HG03159 (cell line): ENCODE measurements at regions not wholly inside any gene's neighbourhood (a gene's known extent, or its start where the extent isn't known, plus 50 kb on each side); places are given as distances from the start of the nearest gene placed in this dataset.

Experiments used
- ATAC-seq: cut with Tn5 transposase; IDR thresholded peaks from one replicate; pipeline ENCODE4 v1.9.1; 2021; ENCODE audit warnings: mild to moderate bottlenecking, moderate library complexity; ENCODE audit not compliant: unreplicated experiment

DNA sequence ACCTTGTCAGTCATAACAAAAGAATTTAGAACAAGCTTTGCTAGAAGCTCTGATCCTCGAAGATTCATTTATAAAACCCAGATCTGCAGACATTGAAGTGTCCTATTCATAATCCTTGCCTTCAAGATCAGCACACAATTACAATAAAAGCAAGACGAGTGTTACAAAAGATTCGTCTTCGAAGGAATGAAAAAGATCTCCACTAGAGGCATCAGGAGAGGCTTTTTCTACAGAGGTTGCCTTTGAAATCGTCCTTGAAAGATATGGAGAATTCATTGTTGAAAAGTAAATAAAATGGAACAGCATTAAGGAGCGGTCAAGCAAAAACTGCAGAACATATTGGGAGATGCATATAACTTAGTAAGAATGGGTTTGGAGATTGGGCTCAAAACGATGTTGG is 146.4 kb downstream of the BMP4 start:
- ATAC-seq = no peak

DNA sequence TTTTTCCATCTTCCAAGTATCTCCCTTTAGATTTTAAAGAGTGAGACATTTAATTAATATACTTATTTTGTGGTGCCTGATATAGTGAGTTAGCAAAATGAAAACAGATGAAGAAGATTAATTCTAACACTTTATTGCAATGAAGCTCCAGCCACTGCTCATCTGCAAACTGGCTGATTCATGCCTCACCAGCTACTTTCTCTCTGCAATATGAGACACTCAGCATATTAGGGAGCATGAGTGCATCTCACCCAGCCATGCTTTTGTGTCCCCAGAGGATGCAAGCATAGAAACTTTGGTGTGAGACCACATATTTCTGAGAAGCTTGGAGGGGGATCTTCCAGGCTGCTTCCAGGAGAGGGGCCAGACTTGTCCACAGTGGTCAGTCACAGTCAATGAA is 148.6 kb downstream of the BMP4 start:
- ATAC-seq = no peak

DNA sequence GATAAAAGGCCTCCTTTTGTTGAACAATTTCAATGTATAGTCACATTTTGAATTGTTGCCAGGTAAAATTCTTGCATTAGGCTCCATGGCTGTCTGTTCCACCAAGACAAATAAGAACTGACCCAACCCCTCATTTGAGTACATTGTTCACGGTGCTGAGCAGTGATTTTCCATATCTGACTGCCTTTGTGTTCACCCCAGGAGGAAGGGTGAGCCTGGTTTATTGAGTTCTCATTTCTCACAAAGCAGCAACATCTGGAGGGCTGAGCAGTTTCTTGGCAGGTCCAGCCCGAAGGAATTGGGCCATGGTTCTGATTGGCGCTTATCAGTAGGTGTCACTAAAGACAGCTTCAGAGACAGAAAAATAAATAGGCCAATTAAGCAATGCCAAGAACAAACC is 149.1 kb downstream of the BMP4 start:
- ATAC-seq = no peak

DNA sequence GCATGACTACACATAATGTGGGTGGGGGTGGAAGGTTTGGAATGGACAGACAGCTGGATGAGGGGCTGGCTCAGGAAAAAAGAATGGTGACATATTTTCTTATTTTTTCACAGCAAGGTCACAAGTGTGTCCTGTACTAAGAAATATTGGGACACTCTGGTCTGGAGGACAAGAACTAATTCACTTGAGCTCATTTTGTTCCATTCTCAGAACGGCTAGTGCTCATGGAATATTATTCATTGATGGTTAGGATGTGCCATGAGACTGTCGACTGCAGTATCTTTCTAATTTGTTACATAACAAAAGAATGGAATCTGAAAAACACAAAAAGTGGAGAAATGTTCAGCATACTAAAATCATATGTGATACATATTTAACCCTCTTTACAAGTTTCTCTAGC is 149.5 kb downstream of the BMP4 start:
- no peak for ATAC-seq

DNA sequence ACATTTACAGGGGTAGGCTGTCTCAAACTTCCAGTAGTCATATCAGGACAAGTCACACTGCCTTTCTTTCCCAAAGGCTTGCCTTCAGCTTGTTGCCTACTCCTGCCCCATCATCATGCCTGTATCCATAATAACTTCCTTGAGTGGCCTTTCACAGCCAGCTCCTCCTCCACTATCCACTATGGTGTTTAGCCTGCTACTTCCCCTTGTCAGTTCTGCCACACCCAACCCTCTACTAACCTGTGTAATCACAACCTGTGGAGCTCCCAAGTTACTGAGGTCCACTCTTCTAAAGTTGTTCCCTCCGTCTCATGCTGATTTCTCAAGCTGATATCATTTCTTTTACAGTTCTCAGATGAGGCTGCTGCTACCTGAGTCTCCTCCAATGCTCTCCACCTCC is 159.9 kb downstream of the BMP4 start:
- no peak for ATAC-seq

DNA sequence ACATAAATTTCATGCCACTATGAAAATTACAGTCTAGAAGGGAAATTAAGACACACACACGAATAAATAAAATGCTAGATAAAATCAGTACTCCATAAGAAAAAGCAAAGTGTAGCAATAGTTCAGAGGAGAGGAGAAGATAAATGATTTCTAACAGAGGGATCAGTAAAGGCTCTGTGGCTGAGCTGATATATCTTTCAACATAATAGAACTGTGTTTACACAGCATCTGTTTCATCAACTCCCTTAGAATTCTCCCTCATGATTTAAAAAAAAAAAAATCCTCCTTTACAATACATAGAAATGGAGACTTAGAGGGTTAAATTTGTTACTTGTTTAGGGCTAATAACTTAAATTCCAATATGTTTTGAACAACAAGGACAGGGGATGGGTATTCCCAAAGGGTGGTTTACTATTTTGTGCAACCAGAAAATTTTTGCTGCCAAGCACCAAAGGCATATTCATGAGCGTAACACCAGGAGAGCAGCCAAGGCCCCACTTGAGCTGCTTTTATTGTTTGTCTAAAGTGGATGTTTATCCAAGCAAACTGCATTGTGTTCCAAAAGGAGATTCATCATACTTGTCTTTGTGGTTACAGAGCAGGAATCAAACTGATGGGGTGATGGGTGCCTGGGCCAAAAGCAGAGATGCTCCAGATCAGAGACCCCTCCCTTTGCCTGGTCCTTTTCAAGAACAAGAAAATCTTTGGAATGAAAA is 162.7 kb downstream of the BMP4 start:
- no peak for ATAC-seq

DNA sequence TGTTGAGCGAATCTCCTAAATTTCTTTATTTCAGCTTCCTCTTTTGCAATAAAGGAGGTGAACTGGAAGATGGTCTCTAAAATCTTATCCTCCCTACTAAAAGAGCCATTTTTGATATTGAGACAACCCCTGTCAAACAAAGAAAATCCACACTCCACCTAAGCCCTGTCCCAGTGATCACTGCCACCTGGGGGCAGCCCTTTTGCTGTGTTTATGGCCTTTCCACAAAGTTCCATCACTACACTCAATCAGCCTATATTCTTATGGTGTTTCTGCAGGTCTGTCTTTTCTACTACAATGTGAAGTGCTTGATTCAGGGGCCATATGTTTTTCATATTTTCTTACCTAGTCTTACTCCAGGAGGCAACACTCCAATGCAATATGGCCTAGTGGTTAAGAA is 163.7 kb downstream of the BMP4 start:
- no peak for ATAC-seq

DNA sequence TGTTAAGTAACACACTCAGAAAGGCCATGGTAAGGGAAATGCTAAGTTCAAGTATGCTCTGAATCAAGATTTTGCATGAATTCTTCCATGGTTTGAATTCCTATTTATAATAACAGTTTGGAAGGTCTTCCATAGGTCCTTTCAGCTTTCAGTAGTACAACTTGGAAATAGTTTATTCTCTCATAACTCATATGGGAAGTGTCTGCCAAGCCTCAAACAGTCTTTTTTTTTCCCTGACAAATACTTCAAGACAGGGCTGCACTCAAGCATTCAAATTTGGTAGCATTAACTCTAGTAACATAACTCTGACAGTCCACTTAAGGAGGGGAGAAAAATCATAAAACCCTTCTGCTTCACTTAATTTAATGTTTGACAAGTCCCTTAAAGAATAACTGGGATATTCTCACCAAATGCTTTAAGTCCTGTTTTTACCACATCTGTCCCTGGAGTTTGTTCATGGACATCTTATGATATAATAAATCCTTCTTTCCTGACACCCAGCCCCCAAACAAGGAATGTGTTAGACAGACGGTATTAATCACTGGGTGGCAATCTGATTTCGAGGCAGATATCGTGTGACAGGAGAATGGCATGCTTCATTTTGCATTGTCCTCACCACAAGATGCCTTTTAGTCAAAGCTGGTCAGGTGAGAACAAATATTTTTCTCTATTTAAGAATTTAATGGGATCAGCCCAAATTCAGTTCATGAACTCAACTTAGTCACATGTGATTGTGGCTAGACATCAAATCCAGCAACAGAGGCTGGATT is 165.7 kb downstream of the BMP4 start:
- ATAC-seq = no peak

DNA sequence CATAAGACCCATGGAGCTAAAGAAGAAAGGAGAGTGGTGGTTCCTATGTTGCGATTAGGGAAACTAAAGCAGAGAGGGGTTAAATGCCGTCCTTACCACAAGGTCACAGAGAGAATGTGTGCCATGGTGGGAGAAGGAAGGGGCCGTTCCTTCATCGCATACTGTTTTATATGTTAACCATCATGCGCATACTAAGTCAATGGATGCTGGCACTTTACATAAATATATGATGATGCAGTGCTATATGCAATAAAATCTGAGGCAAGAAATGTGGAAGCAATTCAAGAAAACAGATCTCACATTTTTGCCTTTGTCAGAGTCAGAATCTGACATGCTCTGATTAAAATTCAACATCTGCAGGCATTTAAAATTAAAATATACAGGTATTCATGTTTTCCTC is 168.1 kb downstream of the BMP4 start:
- no peak for ATAC-seq

DNA sequence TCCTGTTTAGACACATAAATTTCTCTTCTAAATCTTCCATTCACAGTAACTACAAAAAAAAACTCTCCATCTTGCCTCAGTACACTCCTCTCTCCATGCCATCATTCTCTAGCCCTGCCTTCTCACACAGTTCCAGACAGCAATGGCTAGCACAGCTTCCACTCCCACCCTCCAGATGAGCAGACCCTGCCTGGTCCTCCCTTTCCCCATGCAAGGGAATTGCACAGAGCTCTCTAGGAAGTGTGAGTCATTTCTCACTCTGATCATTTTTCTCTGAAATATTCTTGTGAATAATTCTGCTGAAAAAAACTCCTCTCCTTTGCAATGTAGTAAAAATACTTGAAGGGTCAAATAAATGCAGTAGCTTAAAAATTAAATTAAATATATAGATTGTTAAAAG is 170.6 kb downstream of the BMP4 start:
- ATAC-seq = no peak

DNA sequence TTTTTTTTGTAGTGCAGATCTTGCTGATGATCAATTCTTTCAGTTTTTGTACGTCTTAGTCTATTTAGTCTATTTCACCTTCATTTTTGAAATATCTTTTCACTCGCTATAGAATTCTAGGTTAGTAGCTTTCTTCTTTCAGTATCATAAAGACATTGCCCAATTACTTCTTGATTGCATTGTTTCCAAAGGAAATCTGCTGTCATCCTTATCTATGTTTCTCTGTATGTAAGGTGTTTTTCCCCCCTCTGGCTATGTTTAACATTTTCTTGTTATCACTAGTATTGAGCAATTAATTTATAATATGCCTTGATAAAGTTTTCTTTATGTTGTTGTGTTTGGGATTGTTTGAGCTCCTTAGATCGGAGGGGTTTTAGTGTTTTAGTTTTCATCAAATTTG is 171.9 kb downstream of the BMP4 start:
- ATAC-seq = no peak

GRCh38 chr14:53783256-53783655 is 173.4 kb downstream of the BMP4 start:
- no peak for ATAC-seq

- no peak for ATAC-seq
Observed at GRCh38 chr14:53780051-53780555, 176.5 kb downstream of the BMP4 start.

DNA sequence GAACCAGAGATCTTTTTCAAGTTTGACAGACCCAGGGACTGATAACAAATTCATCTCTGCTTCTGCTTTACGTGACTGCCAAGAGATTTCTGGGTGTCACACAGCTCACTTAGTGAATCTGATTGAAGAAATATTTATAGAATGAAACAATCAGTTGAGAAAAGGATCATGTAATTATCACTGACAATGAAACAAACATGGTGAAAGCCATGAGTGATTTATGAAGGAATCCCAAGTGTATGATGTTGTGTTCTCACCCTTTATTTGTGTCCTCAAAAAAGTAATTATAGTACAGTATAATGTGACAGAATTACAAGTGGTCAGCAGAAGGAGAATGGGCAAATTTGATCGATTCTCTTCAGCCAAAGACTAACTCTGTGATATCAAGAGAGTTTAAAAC is 177.3 kb downstream of the BMP4 start:
- no peak for ATAC-seq

- peak; percentile 52 for ATAC-seq
Observed at GRCh38 chr14:53778263-53778662, 178.4 kb downstream of the BMP4 start.

DNA sequence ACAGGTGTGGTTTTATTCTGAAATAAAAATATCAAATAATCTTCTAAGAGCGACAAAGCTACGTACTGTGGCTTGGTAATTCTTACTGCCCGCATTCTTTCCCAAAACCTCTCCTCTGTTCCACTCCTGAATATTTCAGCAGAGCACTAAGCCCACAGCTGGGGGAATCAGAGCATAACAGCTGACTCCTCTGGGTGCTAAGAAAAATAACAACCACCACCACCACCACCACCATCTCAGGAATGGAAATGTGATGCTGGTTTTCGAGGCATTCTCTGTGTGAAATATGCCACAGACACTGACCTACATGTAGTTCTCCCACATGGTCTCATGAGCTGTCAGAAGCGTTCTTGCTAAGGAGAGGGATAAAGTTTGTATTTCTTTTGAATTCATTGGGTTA is 183.7 kb downstream of the BMP4 start:
- no peak for ATAC-seq

- ATAC-seq = no peak
Observed at GRCh38 chr14:53767566-53767965, 189.1 kb downstream of the BMP4 start.

DNA sequence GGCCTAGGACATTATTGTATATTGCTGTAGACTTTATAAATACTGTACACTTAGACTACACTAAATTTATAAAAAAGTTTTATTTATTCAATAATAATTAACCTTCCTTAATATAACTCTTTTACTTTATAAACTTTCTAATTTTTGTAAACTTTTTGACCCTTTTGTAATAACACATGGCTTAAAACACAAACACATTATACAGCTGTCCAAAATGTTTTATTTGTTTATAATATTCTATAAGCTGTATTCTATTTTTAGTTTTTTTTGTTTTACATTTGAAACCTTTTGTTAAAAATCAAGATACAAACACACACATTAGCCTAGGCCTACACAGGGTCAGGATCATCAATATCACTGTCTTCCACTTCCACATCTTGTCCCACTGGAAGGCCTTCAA is 190.0 kb downstream of the BMP4 start:
- ATAC-seq = no peak

GRCh38 chr14:53766106-53766505 is 190.5 kb downstream of the BMP4 start:
- ATAC-seq = no peak

- no peak for ATAC-seq
Observed at GRCh38 chr14:53764846-53765245, 191.8 kb downstream of the BMP4 start.

DNA sequence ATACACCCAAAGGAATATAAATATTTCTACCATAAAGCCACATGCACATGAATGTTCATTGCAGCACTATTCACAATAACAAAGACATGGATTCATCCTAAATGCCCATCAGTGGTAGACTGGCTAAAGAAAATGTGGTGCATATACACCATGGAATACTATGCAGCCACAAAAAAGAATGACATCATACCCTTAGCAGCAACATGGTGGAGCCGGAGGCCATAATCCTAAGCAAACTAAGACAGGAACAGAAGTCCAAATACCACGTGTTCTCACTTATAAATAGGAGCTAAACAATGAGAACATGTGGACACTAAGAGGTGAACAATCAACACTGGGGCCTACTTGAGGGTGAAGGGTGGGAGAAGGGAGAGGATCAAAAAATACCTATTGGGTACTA is 198.5 kb downstream of the BMP4 start:
- no peak for ATAC-seq

GRCh38 chr14:53757732-53758131 is 198.9 kb downstream of the BMP4 start:
- ATAC-seq = no peak
